GM18867 (cell line): ENCODE measurements at regions not wholly inside any gene's neighbourhood (a gene's known extent, or its start where the extent isn't known, plus 50 kb on each side); places are given as distances from the start of the nearest gene placed in this dataset.
A peak's percentile ranks its signal among the peaks of the same experiment; 100 is the strongest.
"Not testable (repeated sequence)": the region's sequence is repeated elsewhere in the genome, so short reads cannot be mapped to it uniquely, and the experiment has no call there.

Experiments used
- ATAC-seq: cut with Tn5 transposase; IDR thresholded peaks from one replicate; pipeline ENCODE4 v1.9.1; 2021; ENCODE audit warnings: mild to moderate bottlenecking, moderate library complexity; ENCODE audit not compliant: unreplicated experiment

DNA sequence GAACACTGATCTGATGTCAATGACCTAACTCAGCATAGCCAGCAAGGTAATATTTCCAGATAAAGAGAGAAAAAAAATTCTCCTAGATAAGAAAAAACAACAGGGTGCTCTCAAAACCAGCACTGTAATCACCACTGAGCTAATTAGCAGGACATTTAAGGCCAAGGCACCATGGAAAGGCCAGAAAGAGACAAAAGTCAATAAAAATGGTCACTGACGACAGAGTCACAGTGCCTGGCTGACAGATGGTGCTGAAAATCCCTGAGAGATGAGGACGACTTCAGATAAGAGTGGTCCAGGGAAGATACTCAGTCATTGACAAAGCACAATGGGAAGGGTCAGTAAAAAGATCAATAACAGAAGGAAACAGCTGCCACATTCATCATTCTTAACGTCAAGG is 186.7 kb downstream of the SPATA31A6 start:
- not testable (repeated sequence) for ATAC-seq

DNA sequence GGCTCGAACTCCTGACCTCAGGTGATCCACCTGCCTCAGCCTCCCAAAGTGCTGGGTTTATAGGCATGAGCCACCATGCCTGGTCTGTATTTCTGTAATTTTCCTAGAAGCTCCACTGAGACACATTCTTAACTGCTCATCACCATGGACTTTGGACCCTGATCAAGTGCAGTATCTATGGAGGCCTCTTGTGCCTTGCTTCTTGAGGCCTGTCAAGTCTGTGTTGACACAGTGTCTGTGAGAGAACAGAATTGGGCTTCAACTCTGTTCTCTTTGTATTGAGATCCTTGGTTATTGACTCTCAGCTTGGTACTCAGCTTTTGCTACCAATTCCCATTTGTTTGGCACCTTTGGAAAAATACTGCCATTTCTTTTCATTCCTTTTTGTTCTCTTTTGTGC is 188.0 kb downstream of the SPATA31A6 start:
- not testable (repeated sequence) for ATAC-seq

DNA sequence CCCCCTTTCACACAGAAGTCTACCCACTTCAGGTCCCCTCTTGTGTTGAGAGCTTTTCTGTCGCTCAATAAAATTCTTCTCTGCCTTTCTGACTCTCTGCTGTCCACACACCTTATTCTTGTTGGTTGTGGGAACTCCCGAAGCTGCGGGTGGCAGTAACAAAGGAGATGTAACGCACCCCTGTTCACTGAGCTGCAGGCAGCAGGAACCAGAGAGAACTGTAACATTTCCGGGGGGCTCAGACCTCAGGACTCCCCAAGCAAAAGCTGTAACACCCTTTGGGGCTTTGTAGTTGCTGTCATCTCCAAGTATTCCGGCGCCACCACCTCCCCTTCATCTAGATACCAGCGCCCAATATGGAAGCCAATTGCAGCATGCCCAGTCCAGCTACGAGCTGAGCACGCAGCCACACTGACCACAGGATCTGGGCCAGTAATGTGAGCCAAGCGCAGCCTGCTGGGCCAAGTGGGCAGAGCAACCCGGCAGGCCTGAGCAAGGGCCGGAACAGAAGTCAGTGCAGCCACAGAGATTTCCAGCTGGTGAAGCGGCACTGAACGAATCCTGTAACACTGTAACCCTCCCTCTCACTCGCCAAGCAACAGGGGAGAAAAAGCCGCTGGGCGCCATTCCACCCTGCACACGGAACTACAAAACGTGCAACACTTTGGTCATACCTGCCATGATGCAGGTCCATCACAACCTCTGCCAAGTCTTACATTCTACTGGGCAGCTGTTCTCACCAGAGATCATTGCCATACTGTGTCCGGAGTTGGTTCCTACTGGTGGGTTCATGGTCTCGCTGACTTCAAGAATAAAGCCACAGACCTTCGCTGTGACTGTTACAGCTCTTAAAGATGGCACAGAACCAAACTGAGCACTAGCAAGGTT is 194.3 kb downstream of the SPATA31A6 start:
- not testable (repeated sequence) for ATAC-seq

DNA sequence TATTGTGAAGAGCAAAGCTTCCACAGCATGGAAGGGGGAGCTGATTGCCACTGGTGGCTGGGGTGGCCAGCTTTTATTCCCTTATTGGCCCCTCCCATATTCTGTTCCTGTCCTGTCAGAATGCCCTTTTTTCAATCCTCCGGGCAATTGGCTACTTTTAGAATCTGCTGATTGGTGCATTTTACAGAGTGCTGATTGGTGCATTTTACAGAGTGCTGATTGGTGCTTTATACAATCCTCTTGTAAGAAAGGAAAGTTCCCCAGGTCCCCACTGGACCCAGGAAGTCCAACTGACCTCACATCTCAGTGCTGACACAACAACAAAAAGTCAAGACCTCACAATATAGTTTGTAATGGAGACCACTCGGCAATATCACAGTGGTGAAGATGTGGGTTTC is 195.0 kb downstream of the SPATA31A6 start:
- ATAC-seq: no peak

DNA sequence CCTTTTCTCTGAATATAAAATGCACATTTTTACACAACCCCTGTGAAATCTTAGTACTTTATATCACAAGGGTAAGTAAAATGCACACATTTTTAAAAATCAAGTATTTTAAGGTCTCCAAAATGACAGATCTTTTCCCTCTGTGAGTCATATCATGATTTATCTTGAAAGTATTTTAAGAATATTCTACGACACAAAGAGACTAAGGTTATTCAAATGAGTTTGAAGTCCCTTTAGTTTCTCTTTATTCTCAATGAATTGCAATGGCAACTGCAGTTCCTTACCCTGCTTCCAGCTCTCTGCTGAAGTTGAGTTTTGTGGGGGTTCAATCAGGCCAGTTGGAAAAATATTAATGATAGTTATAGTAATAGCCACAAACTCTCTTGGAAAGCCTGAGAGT is 196.1 kb downstream of the SPATA31A6 start:
- ATAC-seq: not testable (repeated sequence)

DNA sequence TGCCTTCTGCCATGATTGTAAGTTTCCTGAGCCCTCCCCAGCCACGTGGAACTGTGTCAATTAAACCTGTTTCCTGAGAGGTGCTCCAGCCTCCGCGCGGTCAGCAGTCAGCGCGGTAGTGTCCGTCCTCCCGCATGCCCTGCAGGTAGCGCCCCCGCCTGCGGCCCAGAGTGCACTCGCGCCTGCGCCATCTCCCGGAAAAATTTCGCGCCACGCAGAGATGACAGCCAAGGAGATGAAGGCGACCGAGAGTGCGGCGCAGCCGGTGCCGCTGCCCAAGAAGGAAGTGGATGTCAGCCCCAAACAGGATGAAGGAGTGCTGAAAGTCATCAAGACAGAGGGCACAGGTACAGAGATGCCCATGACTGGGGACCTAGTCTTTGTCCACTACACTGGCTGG is 201.1 kb downstream of the SPATA31A6 start:
- ATAC-seq: not testable (repeated sequence)

DNA sequence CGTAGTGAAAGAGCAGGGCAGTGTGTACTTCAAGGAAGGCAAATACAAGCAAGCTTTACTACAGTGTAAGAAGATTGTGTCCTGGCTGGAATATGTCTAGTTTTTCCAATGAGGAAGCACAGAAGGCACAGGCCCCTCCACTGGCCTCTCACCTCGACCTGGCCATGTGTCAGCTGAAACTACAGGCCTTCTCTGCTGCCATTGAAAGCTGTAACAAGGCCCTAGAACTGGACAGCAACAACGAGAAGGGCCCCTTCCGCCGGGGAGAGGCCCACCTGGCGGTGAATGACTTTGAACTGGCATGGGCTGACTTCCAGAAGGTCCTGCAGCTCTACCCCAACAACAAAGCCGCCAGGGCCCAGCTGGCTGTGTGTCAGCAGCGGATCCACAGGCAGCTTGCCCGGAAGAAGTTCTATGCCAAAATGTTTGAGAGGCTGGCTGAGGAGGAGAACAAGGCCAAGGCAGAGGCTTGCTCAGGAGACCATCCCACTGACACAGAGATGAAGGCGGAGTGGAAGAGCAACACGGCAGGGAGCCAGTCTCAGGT is 202.2 kb downstream of the SPATA31A6 start:
- ATAC-seq: not testable (repeated sequence)

DNA sequence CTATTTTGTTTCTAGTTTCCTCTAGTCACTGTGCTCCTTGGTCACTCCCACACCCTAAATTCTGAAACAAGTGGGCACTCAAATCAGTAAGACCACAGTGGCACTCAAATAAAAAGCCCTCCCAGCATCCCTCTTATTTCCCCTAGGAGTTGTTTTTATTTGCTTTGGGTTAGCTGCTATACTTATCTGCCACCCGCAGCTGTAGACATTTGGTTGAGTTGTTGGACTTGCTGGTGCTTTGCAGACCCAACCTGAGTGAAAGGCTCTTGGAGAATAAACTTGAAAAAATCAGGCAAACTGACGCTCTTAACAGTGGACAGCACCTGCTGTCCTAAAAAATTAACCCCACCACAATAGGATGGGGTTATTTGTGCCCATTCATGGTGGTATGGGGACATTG is 203.0 kb downstream of the SPATA31A6 start:
- no peak for ATAC-seq

DNA sequence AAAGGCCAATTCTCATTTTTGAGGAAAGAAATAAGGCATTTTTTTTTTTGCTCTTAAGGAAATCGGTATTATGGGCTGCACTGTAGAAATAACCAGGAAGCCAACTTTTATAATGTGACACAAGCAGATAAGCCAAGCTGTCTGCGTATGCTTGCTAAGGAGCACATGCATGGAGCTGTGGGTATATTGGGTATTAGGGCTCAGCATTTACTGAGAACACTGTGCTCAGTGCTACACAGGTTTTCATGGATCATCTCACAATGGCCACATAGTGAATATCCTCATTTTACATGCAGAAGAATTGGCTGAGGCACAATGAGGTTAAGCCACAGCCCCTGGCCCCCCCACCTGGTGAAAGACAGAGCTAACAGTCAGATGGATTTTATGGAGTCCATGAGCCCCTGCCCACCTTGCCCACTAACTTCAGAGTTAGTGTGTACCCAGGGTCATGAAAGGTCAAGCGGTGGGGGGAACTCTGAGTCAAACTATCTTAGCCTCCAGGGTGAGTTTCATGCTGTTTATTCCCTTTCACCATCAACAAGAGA is 204.8 kb downstream of the SPATA31A6 start:
- ATAC-seq: no peak

DNA sequence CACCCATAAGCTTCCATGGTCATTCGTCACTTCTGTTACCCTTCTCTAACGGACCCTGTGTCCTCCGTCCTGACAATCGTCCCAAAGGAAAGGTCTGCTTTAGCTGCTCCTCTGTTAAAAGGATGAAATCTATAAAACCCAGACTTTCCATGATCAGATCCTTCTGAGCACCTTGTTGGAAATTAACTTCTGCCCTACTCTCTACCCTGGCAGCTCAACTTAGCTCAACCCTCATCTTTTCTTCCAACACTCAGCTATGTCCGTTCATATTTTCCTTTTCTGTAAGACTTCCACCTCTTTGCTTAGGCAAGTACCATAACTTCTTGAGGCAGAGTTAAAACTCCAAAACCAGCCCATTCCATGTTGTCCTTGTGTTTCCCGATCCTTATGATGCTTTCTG is 205.4 kb downstream of the SPATA31A6 start:
- ATAC-seq: no peak

DNA sequence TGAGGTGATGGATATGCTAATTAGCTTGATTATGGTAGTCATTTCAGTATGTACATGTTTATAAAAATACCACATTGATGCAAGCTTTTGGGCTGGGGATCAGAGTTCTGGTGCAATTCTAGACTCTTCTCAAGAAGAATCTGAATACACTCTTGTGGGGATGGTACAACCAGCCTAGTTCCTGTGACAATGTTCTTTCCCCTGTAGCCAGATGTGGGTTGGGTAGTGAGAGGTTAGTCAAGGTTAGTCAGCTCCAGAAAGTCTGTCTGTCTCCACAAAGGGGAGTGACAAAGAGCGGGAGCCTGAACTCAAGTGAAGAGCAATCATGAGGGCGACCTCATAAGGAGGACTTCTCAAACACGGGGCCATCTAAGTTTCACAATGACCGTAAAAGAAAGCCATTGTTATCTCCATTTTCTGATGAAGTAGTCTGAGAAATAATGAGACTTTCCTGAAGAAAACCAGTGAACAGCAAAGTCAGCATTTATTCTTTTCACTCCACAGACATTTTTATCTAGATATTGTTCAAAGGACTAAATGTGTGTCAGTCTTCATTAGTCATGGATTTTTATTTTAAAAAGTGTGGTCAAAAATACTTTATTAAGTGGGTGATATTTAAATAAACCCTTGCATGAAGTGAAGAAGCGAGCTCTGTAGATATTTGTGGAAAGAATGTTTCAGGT is 209.5 kb downstream of the SPATA31A6 start:
- not testable (repeated sequence) for ATAC-seq

DNA sequence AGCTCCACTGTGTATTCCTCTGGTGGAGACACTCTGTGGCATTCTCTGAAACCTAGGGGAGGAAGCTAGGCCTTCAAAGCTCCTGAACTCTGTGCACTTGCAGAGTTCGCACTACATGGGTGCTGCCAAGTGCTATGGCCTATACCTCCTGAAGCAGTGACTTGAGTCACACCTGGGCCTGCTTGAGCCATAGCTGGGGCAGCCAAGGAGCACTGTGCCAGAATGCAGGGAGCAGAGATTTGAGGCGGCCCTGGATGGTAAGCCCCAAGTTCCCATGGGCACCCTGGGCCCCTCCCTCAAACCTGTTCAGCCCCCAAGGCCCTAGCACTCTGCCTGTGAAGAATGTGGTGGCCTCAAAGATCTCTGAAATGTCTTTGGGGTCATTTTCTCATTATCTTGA is 212.9 kb downstream of the SPATA31A6 start:
- ATAC-seq: no peak

DNA sequence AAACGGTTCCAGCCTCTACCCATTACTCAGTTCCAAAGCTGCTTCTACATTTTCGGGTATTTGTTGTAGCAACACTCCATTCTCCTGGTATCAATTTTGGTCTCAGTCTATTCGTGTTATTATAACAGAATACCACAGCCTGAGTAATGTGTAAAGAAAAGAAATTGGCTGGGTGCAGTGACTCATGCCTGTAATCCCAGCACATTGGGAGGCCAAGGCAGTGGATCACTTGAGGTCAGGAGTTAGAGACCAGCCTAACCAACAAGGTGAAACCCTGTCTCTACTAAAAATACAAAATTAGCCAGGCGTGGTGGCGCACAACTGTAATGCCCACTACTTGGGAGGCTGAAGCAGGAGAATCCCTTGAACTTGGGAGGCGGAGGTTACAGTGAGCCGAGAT is 213.9 kb downstream of the SPATA31A6 start:
- ATAC-seq: not testable (repeated sequence)

DNA sequence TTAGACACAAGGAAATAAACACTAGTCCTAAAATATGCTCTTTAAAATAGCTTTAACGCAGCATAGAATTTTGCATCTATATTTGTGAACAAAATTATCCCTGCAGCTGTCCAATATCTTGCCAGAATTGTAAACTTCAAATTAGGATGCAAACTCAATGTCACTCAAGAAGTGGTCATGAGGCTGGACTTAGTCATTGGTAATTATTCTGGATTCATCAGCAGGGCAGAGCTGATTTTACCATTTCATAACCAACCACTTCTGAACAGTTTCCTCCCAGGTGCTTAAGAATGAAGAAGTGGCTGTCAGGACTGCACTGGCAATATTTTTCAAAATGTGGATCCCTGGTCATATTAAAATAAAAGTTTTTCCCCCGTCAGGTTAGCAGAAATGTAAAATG is 219.5 kb downstream of the SPATA31A6 start:
- ATAC-seq: not testable (repeated sequence)

DNA sequence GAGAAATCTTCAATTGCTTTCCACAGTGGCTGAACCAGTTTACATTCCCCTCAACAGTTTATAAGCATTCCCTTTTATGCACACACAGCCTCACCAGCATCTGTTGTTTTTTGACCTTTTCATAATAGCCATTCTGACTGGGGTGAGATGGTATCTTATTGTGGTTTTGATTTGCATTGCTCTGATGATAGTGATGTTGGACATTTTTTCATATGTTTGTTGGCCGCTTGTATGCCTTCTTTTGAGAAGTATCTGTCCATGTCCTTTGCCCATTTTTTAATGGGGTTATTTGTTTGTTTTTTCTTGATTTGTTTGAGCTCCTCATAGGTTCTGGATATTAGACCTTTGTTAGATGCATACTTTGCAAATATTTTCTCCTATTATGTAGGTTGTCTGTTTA is 226.1 kb downstream of the SPATA31A6 start:
- ATAC-seq: not testable (repeated sequence)

DNA sequence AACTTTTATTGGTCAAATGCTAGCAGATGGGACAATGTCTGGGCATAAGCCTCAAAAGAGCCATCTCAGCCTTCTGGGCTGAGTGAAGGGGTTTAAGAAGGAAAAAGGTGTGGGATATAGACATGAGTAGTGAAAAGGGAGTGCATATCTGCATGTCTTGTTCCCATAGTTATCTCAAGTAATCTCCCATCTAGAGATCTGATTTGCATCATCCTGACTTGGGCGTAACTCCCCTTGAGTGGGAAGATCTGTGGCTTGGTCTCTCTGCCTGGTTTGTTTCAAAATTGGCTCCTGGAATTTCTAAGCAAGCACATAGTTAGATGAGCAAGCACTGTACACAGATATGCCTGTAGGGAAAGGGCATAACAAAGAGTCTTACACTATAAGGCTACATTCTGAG is 228.9 kb downstream of the SPATA31A6 start:
- not testable (repeated sequence) for ATAC-seq

DNA sequence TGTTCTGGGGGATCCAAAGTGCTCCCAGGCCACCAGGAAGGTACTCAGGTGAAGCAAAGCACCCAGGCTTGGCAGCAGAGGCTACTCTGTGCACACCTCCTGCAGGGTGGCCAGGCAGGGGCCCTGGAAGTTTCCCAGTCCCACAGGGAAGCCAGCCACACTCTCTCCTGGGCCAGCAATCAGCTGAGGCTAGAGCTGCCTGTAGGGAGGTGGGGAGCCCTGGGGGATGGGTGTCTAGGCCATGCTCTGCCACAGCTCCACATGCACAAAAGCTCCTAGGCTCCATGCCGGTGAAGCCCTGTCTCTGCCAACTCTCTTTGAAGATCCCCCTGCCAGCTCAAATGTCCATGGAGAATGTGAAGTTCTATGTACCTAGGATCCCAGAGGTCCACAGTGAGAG is 231.4 kb downstream of the SPATA31A6 start:
- ATAC-seq: not testable (repeated sequence)

DNA sequence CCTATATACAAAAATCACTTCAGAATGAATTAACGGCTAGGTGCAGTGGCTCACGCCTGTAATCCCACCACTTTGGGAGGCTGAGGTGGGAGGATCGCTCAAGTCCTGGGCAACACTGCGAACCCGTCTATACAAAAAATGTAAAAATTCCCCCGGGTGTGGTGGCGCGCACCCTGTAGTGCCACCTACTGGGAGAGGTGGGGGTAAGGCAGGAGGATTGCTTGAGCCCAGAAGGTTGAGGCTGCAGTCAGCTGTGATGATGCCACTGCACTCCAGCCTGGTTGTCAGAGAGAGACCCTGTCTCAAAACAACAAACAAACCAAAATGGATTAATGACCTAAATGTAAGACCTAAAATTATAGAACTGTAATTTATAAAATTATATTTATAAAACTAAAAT is 236.2 kb downstream of the SPATA31A6 start:
- ATAC-seq: peak; percentile 38

DNA sequence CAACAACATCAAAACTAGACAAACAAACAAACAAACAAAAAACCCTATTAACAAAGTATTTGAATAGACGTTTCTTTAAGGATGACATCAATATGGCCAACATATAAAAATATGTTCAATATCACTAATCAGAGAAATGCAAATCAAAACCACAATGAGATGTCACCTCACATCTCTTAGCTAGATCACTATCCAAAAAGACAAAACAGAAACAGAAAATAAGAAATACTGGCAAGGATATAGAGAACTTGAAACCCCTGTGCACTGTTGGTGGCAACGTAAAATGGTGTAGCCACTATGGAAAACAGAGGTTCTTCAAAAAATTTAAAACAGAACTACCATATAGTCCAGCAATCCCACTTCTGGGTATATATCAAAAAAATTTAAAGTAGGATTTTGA is 236.9 kb downstream of the SPATA31A6 start:
- ATAC-seq: peak; percentile 89

DNA sequence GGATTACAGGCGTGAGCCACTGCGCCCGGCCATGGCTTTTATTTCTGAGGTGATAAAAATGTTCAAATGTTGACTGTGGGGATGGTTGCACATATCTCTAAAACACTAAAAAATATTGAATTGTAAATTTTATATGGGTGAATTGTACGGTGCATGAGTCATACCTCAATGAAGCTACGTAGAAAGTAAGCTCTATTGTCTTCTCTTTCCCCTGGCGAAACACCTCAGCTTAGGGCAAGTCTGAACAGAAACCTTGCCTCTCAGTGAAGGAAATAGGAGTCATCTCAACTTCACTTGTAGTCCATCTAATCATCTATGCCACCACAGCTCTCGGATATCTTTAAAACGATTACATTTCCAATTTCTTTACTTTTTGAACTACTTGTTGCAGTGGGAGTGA is 238.2 kb downstream of the SPATA31A6 start:
- not testable (repeated sequence) for ATAC-seq
